Nephron progenitor cell (in vitro differentiated cells): ENCODE measurements at regions not wholly inside any gene's neighbourhood (a gene's known extent, or its start where the extent isn't known, plus 50 kb on each side); places are given as distances from the start of the nearest gene placed in this dataset.
"Not testable (repeated sequence)": the region's sequence is repeated elsewhere in the genome, so short reads cannot be mapped to it uniquely, and the experiment has no call there.

Experiments used
- DNase-seq: peaks from one replicate; pipeline ENCODE4 v3.0.0; 2021
- H3K27ac Mint-ChIP-seq: 2 replicates; pipeline ENCODE4 v1.8.0; 2021; ENCODE audit warnings: mild to moderate bottlenecking, moderate library complexity, mixed read lengths
- H3K27me3 Mint-ChIP-seq: 2 replicates; pipeline ENCODE4 v1.8.0; 2021; ENCODE audit warnings: mild to moderate bottlenecking, low read depth, mixed read lengths; ENCODE audit not compliant: poor library complexity
- H3K36me3 Mint-ChIP-seq: 2 replicates; pipeline ENCODE4 v1.8.0; 2021; ENCODE audit warnings: low read depth, mixed read lengths
- H3K4me1 Mint-ChIP-seq: 2 replicates; pipeline ENCODE4 v1.8.0; 2021; ENCODE audit warnings: mixed read lengths
- H3K4me3 Mint-ChIP-seq: 2 replicates; pipeline ENCODE4 v1.8.0; 2021; ENCODE audit warnings: mild to moderate bottlenecking, moderate library complexity, mixed read lengths
- H3K9me3 Mint-ChIP-seq: 2 replicates; pipeline ENCODE4 v1.8.0; 2021; ENCODE audit warnings: mild to moderate bottlenecking, moderate library complexity, mixed read lengths
- CTCF ChIP-seq: fragments of 200-600 bp; sonication (generic); IDR thresholded peaks from 2 replicates; pipeline ENCODE4 v1.5.0; 2021; ENCODE audit warnings: antibody characterized with exemption

DNA sequence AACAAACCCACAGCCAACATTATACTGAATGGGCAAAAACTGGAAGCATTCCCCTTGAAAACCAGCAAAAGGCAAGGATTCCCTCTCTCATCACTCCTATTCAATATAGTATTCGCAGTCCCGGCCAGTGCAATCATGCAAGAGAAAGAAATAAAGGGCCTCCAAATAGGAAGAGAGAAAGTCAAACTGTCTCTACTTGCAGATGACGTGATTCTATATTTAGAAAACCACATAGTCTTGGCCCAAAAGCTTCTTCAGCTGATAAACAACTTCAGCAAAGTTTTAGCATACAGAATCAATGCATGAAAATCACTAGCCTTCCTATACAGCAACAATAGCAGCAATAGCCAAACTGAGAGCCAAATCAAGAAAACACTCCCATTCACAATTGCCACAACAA, 333.7 kb upstream of the EDIL3 start:
- Mint-ChIP-seq H3K27me3 (no peaks in the 10 kb centered on the region), H3K4me3 (no peak overlapping the region)

GRCh38 chr5:84715686-84716085, 331.0 kb upstream of the EDIL3 start:
- H3K27ac Mint-ChIP-seq = peak overlapping the region; percentile 40
- DNase-seq = no peak
- H3K9me3 Mint-ChIP-seq = peaks cover 13% of the 10 kb centered on the region
- no peaks in the 10 kb centered on the region for H3K4me1 Mint-ChIP-seq
- no peaks in the 10 kb centered on the region for H3K27me3 Mint-ChIP-seq
- TF ChIP-seq CTCF = no peak
- H3K4me3 Mint-ChIP-seq = no peak overlapping the region
- H3K36me3 Mint-ChIP-seq = no peaks in the 10 kb centered on the region

More for the DNA sequence above, 333.7 kb upstream of the EDIL3 start:
- no peak for DNase-seq
- no peaks in the 10 kb centered on the region for H3K4me1 Mint-ChIP-seq
- no peak for TF ChIP-seq CTCF
- H3K36me3 Mint-ChIP-seq = no peaks in the 10 kb centered on the region
- no peak overlapping the region for H3K27ac Mint-ChIP-seq
- H3K9me3 Mint-ChIP-seq = peaks cover 13% of the 10 kb centered on the region

DNA sequence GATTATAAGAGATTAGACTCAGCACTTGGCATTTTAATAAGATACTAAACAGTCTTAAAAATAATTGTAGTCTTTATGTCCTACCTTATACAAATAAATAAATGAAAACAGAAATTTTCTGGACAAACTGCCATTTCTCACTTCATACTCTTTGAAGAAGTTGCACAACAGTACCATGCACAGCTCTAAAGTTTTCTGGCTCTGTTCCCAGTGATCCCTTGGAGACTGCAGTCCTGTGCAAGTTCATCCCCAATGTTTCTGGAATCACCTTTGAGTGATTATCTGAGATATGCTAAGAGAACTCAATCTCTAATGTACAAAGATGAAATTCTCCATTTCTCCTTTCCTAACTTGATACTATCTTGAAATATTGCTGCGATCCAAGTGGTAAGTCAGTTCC, 330.4 kb upstream of the EDIL3 start:
- H3K27me3 Mint-ChIP-seq = no peaks in the 10 kb centered on the region
- no peak for TF ChIP-seq CTCF
- H3K4me1 Mint-ChIP-seq = no peaks in the 10 kb centered on the region
- H3K9me3 Mint-ChIP-seq = peaks cover 13% of the 10 kb centered on the region
- no peak for DNase-seq
- H3K4me3 Mint-ChIP-seq = no peak overlapping the region
- H3K27ac Mint-ChIP-seq = no peak overlapping the region
- H3K36me3 Mint-ChIP-seq = no peaks in the 10 kb centered on the region

DNA sequence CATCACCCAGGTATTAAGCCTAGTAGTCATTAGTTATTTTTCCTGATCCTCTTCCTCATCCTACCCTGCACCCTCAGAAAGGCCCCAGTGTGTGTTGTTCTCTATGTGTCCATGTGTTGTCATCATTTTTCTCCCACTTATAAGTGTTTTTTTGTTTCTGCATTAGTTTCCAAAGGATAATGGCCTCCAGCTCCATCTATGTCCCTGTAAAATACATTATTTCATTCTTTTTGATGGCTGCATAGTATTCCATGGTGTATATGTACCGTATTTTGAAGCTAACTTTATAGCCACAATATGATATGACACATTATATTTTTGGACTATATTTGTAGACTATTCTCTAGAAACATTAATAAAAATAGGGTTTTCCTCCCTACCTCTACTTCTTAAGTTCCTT, 324.4 kb upstream of the EDIL3 start:
- Mint-ChIP-seq H3K36me3 (no peaks in the 10 kb centered on the region), H3K27me3 (no peaks in the 10 kb centered on the region), H3K27ac (no peak overlapping the region), H3K4me3 (no peak overlapping the region), H3K9me3 (no peaks in the 10 kb centered on the region), H3K4me1 (peaks cover 9% of the 10 kb centered on the region)
- no peak for DNase-seq
- no peak for TF ChIP-seq CTCF

- no peak overlapping the region for H3K27ac Mint-ChIP-seq
- no peaks in the 10 kb centered on the region for H3K9me3 Mint-ChIP-seq
- no peak overlapping the region for H3K4me3 Mint-ChIP-seq
- no peaks in the 10 kb centered on the region for H3K27me3 Mint-ChIP-seq
- peaks cover 9% of the 10 kb centered on the region for H3K4me1 Mint-ChIP-seq
- no peaks in the 10 kb centered on the region for H3K36me3 Mint-ChIP-seq
- DNase-seq = peak; percentile 11
- TF ChIP-seq CTCF = no peak
Measured at GRCh38 chr5:84706678-84707641, 322.3 kb upstream of the EDIL3 start.

DNA sequence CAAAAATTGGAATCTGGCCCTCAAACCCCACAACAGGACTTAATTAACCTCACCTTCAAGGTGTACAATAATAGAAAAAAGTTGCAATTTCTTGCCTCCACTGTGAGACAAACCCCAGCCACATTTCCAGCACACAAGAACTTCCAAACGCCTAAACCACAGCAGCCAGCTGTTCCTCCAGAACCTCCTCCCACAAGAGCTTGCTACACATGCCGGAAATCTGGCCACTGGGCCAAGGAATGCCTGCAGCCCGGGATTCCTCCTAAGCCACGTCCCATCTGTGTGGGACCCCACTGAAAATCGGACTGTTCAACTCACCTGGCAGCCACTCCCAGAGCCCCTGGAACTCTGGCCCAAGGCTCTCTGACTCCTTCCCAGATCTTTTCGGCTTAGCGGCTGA, 315.9 kb upstream of the EDIL3 start:
- not testable (repeated sequence) for H3K27ac Mint-ChIP-seq, DNase-seq, H3K4me3 Mint-ChIP-seq, H3K27me3 Mint-ChIP-seq
- Mint-ChIP-seq H3K36me3 (peaks cover 12% of the 10 kb centered on the region), H3K4me1 (peaks cover 11% of the 10 kb centered on the region), H3K9me3 (peaks cover 36% of the 10 kb centered on the region)
